Left colon (tissue), 2 donors: ENCODE measurements at regions not wholly inside any gene's neighbourhood (a gene's known extent, or its start where the extent isn't known, plus 50 kb on each side); places are given as distances from the start of the nearest gene placed in this dataset.

Experiments
- ATAC-seq: fragments of 200-7000 bp; cut with Tn5 transposase; one replicate; pipeline ENCODE4 v1.9.1; 2020; ENCODE audit warnings: mild to moderate bottlenecking, moderate library complexity
- DNase-seq, 2 donors: peaks; one replicate each; pipeline ENCODE4 v3.0.0-alpha.2; 2020
- intact Hi-C, 2 donors: fragments of 100-400 bp; cut with DNase I in 1 of 2; cut with micrococcal nuclease in 1 of 2; formaldehyde crosslinking; loops; one replicate each; pipeline versions ENCODE4 v1.11.2 to v1.14.0; 2022; cut with DNase I, micrococcal nuclease
- donor health status: DM: no; HTN: no; CAD: no.
- donor health status: DM: yes; HTN: yes; CAD: no.

DNA sequence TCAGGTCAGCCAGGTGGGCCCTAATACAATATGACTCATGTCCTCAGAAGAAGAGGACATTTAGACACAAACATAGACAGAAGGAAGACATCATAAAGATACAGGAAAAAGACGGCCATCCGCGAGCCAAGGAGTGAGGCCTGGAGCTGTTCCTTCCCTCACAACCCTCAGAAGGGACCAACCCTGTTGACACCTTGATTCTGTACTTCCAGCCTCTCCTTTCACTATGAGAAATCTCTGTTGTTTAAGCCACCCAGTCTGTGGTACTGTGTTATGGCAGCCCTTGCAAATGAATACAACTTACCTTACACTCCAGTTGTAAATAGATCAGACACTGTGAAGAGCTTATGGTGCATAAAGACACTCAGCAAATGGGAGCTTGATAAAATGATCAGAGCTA lies 199.7 kb downstream of the SAMD5 start:
- intact Hi-C loops = no loop called here
- DNase-seq (no peak), ATAC-seq (no peak)

DNA sequence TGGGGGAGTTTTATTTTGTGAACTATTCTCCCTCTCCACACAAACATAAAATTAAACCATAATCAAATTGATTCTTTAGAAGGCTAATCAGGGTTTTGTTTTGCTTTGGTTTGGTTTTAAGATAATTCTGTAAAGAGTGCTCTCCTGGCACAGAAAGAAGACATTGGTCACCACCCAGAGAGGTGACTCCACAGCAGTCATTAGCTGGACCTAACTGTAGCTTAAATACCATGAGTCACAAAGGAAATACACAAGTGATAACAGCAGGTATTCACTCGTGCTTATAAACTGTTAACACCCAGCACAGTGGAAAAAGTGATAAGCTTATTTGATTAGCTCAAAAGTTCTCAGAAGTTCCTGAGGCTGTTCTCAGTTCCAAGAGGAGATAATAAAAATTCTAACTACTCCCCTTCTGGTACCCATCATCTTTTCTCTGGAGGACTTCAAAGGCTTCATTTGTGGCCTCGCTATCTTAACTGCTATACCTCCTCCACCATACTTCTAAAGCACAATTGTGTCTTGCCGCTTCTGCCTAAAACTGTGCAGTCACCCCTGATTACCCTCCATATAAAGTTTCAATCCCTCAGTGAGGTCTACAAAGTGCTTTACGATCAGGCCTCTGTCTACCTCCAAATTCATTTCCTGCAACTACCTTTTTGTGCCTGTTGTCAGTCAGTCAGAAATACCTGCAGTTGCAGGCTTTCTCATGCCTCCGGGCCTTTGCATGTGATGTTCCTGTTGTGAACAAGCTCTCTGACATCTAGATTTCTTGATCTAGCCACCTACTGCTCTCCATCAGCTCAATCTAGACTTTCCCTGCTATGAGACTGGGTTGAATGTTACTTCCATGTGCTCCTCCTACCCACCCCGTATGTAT lies 201.1 kb downstream of the SAMD5 start:
- intact Hi-C loops = no loop called here
- peak; percentile 99 for ATAC-seq
- no peak for DNase-seq

DNA sequence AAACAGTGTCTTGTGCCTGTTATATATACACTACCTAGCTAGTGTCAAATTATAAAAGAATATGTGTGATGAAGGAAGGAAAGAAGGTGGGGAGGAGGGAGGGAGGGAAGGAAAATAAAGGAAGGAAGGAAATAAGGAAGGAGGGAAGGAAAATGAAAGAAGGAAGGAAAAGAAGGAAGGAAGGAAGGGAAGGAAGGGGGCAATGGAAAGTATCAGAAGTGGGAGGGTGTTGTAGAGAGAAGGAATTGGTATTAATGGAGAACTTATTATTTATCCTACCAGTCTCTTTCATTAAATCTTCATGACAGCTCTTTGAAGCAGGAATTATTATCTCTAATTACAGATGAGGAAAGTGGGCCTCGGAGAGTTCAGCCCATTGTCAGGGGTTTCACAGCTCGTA lies 202.4 kb downstream of the SAMD5 start:
- intact Hi-C loops = no loop called here
- no peak for DNase-seq
- ATAC-seq = no peak

- DNase-seq (no peak), ATAC-seq (no peak)
- intact Hi-C loops = no loop called here
These were observed 203.0 kb downstream of the SAMD5 start for GRCh38 chr6:147711476-147711875.

GRCh38 chr6:147712841-147713240 lies 204.4 kb downstream of the SAMD5 start:
- ATAC-seq (no peak), DNase-seq (no peak)
- intact Hi-C loops = no loop called here

- DNase-seq = no peak
- no peak for ATAC-seq
- intact Hi-C loops = no loop called here
These were observed 206.5 kb downstream of the SAMD5 start for GRCh38 chr6:147715035-147715434.

DNA sequence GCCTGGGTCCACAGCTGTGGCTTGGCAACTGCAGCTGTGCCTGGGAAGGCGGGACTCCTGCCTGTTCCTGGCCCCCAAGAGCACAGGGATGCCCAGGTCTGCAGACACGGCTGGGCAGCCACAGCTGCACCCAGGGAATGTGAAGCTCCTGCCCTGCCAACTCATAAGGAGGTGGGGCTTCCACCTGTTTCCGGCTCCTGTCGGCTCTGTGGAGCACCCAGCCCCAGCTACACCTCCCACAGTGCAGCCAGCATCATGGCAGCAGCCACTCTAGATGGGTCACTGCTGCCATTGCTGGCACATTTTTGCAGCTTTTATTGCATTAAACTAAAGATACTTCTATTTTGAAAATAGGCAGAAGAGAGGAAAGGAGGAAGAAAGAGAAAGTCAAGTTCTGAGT lies 207.9 kb downstream of the SAMD5 start:
- no peak for DNase-seq
- intact Hi-C loops = no loop called here
- peak; percentile 28 for ATAC-seq

DNA sequence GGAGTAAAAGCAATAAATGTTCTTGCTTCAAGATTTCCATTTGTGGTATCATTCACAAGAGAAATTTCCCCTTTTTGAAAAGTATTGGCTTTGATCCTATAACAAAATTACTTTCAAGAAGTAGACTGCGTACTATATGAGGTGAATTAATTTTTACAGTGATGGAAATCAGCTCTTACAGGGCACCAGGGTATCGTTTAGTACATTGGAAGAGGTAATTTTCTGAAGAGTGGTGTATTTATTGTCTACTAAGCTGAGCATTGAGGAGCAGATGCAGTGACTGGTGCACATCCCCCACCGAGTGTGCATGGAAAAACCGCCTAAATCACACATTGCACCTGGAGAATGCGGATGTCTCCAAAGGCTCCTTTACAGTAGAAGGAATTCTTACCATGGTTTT lies 209.5 kb downstream of the SAMD5 start:
- ATAC-seq (no peak), DNase-seq (no peak)
- intact Hi-C loops = no loop called here

GRCh38 chr6:147722158-147722557 lies 213.7 kb downstream of the SAMD5 start:
- ATAC-seq (no peak), DNase-seq (no peak)
- intact Hi-C loops = no loop called here

GRCh38 chr6:147724454-147724853 lies 216.0 kb downstream of the SAMD5 start:
- ATAC-seq = no peak
- intact Hi-C loops = no loop called here

DNA sequence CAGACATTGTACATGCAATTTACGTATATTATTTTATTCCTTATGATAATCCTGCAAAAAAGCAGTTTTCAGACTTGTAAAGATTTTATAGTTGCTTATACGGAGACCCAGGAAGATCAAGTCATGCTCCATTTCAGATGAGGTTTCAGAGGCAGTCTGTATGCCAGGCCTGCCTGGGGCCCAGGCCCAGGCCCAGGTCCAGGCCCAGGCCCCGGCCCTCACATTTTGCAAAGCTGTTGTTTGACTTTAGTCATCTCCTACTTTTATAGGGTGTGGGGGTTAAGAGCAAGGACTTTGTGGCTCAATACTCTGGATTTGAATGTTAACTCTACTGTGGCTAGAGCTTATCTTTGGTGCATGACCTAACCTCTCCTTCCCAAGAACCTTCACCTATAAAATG lies 217.9 kb downstream of the SAMD5 start:
- DNase-seq = no peak
- intact Hi-C loops = no loop called here
- ATAC-seq = peak; percentile 31

More at GRCh38 chr6:147724454-147724853, 216.0 kb downstream of the SAMD5 start:
- DNase-seq = no peak

DNA sequence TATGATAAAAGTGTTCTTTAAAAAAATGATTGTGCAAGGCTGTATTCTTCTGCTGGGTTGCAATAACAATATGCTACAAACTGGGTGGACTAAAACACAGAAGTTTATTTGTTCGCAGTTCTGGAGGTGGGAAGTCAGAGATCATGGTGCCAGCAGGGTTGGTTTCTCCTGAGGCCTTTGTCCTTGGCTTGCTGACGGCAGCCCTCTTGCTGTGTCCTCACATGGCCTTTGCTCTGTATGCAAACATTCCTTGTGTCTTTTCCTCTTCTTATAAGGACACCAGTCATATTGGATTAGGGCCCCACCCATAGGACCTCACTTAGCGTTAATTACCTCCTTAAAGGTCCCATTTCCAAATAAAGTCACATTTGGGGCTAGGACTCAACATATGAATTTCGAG lies 220.4 kb downstream of the SAMD5 start:
- DNase-seq (no peak), ATAC-seq (peak; percentile 50)
- intact Hi-C loops = no loop called here

GRCh38 chr6:147733686-147734085 lies 225.2 kb downstream of the SAMD5 start:
- intact Hi-C loops = no loop called here
- DNase-seq = no peak

DNA sequence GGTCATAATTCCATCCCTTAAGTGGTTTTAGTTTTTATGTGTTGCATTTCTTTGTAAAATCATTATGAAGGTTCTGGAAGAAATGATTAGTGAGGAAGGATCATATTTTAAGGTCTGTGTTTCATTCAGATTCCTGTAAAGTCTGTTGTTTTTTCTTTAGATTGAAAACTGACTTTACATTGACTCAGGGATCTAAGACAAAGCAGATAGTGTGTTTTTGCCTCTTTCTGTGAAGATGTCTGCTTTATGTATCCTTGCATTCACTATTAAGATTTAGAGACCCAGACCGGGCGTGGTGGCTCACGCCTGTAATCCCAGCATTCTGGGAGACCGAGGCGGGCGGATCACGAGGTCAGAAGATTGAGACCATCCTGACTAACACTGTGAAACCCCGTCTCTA lies 225.7 kb downstream of the SAMD5 start:
- intact Hi-C loops = no loop called here
- no peak for ATAC-seq
- DNase-seq = no peak

More at GRCh38 chr6:147733686-147734085, 225.2 kb downstream of the SAMD5 start:
- ATAC-seq = no peak

GRCh38 chr6:147735924-147736323 lies 227.4 kb downstream of the SAMD5 start:
- intact Hi-C loops = no loop called here
- ATAC-seq (no peak), DNase-seq (no peak)

DNA sequence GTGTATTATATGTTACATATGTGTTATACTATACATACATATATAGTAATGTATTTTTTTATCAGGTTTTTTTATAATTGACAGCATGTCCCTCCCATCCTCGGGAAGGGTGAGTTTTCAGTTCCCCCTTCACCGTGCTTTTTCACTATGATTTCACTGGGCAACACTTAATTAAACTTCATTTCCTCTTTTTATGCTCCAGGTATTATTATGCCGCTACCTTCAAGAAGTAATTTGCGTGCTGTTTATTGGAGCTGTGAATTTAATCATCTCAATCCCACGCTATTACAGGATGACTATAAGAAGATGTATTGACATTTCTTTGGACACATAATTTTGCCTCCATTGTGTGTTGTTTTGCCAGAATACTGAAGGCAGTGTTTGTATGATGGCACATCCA lies 228.6 kb downstream of the SAMD5 start:
- DNase-seq (no peak), ATAC-seq (no peak)
- intact Hi-C loops = no loop called here

DNA sequence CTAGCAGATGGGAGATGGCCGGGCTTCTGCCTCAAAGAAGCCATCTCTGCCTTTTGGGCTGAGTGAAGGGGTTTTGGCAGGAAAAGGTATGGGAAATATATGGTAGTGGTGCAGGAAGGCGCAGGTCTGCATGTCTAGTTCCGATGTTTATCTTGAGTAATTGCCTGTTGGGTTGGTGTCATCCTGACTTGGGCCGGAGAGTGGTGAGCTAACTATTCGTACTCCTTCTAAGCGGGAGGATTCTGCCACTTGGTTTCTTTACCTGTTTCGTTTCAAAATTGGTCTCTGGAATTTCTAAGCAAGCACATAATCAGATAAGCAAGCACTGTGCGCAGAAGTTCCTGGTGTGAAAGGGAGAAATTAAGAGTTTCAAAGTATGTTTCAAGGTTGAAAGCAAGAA lies 229.6 kb downstream of the SAMD5 start:
- no peak for ATAC-seq
- DNase-seq = no peak
- intact Hi-C loops = no loop called here

GRCh38 chr6:147738516-147739162 lies 230.1 kb downstream of the SAMD5 start:
- ATAC-seq = no peak
- intact Hi-C loops = no loop called here
- DNase-seq = no peak

DNA sequence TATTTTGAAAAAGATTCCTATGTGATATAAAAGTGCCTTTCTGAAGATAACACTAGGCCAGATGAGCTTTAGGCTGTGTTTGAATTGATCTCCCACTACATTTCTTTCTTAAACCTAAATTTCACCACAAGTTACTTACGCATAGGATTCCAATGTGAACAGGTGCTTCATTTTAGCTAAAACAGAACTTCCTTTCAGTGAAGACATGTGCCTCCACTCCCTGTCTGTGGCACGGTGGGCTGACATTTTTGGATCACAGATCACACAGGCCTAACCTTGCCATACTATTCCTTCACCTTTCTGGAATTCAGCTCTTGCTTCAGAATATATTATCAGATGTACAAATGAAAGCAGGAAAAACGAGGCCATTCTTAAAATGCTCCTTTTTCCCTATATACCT lies 231.8 kb downstream of the SAMD5 start:
- no peak for DNase-seq
- intact Hi-C loops = no loop called here
- ATAC-seq = no peak

GRCh38 chr6:147740916-147741315 lies 232.4 kb downstream of the SAMD5 start:
- DNase-seq (no peak), ATAC-seq (no peak)
- intact Hi-C loops = no loop called here

- intact Hi-C loops = no loop called here
- ATAC-seq (no peak), DNase-seq (no peak)
These were observed 232.9 kb downstream of the SAMD5 start for GRCh38 chr6:147741389-147741788.
